NCI-H1048 (cell line): ENCODE measurements at regions not wholly inside any gene's neighbourhood (a gene's known extent, or its start where the extent isn't known, plus 50 kb on each side); places are given as distances from the start of the nearest gene placed in this dataset.

Experiments used
- DNase-seq: peaks from one replicate; lab custom pipeline; 2025; lab: John Stamatoyannopoulos, UW

DNA sequence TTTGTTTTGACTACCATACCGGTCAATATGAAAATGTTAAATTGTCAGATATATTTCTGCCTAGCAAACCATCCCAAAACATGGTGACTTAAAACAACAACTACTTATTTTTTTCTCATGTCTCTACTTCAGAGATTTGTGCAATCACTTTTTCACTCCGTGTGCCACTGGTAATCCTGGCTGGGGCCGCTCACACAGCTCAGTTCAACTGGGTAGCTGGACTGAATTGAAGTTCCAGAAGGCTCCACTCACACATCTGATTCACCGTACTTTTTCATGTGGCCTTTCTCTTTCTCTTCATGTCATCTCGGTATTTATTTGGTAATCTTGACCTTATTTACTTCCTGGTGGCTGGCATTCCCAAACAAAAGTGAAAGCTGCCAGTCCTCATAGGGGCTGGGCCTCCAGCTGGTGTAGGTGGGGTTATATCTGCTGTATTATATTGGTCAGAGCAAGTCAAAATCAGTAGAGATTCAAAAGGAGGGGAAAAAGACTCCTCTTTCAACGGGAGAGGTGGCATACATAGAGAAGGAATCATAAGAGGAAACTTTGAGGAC lies 513.9 kb upstream of the NXPH2 start:
- DNase-seq: no peak

DNA sequence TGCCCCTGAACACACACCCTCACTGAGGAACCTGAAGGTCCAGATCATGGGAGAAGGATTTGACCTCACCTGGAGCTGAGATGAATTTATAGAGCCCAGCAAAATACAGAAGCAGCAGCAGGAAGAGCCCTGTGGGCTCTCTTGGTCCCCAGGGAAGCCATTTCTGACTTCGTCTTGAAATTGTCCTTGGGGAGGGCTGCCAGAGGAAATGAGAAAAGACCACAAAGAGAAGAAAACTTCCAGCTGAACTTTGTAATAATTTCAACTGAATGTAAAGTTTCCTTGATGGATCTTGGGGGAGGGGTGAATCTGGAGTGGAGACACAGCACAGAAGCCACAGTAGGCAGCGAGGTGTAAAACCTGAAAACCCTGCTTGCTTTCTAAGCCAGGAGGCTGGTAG lies 500.9 kb upstream of the NXPH2 start:
- DNase-seq: no peak

DNA sequence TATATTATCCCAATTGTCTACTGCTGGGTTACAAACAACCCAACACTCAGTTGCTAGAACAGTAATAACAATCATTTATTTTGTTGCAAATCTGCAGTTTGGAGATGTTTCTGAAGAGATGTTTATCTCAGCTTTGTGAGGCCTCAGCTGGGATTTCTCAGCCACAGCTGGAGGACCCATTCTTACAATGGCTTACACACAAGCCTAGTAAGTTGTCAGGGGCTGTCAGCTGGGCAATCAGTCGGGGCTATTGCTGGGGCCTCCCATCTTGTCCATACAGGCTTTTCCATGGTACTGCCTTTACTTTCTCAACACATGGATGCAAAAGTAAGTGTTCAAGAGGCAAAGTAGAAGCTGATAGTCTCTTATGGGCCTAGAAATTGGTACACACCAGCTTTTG lies 491.7 kb upstream of the NXPH2 start:
- no peak for DNase-seq

DNA sequence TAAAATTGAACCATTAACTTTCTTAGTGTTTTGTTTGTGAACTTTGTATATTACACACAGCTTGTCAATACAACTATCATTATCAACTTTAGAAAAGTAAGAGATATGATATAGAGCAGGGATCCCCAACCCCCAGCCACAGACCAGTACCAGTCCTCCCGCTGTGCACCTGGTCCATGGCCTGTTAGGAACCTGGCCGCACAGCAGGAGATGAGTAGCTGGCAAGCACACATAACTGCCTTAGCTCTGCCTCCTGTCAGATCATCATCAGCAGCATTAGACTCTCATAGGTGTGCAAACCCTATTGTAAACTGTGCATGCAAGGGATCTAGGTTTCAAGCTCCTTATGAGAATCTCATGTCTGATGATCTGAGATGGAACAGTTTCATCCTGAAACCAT lies 491.0 kb upstream of the NXPH2 start:
- DNase-seq: no peak

DNA sequence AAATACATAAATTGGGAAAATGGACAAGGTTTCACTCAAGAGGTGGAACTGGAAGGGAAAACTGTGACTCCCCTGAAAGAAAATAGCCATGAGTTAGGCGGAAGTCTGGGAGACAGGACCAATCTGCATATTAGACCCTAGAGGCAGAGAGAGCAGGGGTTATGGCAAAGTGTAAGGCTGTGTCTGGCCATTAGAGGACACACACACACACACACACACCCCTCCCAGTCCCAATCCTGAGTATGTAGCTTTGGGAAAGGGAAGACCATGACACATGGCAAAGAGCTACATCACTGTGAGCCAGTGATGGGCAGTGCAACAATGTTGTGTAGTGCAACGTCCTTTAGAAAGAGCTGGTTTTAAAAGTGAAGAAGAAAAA lies 479.9 kb upstream of the NXPH2 start:
- DNase-seq: no peak

DNA sequence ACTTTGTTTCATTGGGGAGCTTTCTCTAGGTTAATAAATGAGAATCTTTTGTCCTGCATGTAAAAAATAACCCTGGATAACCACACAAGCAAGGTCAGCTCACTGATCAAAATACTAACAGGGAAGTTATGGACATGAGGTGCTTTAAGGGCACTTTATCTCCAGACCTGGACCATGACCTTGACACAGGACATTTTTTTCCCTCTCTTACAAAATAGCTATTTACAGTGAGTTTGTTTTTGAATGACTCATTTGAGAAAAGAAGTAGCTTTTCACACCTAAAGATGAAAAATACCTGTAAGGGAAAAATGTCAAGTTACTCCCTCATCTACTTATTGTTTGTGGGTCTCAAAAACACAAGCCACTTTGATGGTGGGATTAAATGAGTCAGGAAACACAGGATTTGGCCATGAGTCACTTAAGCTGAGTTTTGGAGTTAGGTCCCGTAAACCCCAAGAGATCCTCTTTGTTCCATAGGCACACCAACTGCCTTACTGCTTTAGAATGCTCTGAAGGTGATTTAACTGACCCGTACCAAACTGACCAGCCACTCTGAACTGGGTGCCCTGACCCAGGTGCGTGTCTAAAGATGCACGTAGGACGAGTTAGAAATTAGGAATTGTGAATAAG lies 479.3 kb upstream of the NXPH2 start:
- DNase-seq: no peak

DNA sequence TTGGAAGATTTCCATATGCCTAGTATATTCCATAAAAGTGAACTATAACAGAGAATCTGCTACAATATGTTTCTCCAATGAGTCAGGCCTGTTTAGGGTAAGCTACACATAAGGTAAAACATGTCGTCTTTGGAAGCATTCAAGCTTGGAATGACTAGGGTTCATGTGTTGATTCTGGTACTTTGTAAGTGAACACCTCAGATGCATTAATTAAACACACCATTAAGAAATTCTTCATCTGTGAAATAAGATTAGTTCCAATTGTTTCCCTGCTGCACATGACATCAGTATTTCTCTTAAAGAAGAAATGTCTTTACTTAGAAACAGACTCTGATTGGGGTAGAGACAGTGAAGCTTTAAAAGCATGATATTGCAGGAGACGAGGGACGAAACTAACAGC lies 461.1 kb upstream of the NXPH2 start:
- no peak for DNase-seq

DNA sequence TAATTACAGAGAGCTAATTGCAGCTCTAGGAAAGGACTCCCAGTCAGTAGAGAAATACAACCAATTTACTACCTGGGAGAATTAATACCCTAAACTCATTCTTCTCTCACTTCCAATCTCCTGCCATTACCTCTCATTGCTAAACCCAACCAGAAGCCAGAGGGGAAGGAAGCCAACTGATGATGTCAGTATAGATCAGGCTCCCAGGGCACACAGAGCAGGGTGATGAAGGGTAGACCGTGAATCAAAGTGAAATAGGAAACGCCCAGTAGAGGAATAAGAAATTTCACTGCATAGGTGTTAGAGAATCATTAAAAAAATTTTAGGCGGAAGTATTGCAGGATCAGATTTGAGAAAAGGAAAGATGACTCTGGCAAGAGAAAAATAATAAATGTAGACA lies 456.8 kb upstream of the NXPH2 start:
- no peak for DNase-seq

DNA sequence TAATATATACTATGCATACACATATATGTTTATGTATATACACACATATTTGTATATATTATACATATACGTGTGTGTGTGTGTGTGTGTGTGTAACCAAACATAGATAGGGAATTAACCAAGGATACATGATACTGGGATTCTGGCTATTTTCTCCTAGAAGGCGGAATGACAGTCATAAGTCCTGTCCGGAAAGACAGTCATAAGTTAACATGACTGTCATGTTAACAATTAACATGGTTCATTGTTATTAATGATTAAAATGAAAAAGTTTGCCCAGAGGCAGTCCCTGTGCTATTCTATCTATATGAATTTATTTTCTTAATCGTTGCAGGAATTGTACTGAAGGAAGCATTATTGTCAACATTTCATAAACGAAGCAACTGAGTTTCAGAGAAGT lies 450.7 kb upstream of the NXPH2 start:
- no peak for DNase-seq

DNA sequence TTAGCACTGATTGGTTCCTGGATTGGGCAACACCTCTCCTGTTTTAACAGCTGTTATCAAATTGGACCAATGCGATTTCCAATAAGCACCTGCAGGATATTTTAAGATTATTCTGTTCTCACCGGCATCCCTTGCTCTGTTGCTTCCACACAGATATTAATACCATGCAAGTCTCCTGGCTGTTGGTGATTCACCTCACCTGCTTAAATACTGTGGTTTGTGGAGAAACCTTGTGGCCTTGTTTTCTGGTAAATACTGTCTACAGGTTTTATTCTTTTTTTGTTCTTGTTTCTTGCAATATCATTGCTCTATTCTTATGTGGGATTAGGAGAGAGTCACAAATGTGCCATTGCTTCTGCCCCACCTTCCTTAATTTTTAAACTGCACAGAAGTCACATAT lies 448.1 kb upstream of the NXPH2 start:
- no peak for DNase-seq

DNA sequence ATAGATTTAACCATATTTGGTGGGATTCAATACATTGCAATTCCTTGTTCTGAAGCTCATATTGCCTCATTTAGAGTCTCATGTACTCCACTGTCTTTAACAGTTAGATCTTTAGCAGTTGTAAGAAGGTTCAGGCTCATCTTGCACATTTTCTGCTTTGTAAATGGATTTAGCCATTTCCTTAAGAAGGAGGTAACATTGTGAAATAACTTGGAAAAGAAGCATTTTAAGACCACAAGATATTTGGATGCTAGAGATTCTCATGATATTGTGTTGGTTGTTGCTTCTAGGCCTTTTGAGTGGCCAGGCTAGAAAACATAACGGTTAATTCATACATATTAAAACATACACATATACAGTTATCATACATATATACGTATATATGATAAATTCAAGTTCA lies 445.8 kb upstream of the NXPH2 start:
- no peak for DNase-seq

DNA sequence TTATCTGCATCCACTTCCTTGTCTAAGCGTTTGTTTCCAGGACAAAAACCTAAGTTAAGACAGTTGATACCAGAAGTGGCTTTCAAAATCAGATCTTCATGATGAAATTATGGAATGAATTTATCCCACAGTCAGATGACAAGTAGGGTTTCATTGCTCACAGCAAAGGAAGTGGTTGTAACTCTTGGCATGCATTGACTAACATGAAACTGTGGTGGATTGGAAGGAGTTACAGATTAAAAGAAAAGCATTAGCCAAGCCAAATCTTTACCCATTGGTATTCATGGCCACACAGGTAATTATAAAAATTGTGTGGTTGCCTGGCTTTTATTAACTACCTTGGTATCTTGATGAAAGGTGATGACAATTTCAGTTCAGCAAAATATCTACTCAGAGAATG lies 438.0 kb upstream of the NXPH2 start:
- no peak for DNase-seq

DNA sequence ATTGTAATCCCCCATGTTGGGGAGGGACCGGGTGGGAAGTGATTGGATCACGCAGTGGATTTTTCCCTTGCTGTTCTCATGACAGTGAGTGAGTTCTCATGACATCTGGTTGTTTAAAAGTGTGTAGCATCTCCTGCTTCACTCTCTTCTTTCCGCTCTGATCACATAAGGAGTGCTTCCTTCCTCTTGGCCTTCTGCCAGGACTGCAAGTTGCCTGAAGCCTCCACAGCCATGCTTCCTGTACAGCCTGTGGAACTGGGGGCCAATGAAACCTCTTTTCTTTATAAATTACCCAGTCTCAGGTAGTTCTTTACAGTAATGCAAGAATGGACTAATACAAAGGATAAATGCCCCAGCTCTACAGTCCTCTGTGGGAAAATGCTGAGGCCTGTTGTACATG lies 437.5 kb upstream of the NXPH2 start:
- peak; percentile 8 for DNase-seq

DNA sequence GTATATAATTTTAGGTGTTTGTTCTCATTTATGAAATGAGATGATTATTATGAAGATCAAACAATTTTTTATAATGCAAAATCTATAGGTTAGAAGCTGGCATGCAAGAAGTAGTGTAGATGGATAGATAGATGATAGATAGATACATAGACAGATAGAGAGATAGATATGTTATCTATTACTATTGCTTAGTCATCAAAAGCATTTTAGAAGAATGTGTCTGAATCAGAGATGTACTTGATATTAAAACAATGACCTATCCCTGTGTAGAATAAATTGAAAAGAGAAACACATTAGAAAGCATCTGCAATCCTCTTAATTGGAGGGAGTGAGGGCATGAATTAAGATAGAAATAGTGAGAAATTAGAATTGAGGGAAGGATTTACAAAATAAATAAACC lies 436.2 kb upstream of the NXPH2 start:
- DNase-seq: no peak

DNA sequence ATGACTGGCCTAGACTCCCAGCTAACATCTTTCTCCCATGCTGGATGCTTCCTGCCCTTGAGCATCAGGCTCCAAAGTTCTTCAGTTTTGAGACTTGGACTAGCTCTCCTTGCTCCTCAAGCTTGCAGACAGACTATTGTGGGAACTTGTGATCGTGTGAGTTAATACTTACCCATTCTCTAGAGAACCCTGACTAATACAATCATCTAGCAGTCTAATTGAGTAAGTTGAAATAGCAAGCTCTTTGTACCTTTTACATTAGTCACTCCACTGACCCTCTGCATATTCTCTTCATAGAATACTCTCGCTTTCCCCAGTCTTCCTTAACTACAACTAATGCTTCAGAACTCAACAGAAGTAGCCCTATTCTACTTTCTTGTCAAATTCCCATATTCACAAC lies 434.6 kb upstream of the NXPH2 start:
- no peak for DNase-seq

DNA sequence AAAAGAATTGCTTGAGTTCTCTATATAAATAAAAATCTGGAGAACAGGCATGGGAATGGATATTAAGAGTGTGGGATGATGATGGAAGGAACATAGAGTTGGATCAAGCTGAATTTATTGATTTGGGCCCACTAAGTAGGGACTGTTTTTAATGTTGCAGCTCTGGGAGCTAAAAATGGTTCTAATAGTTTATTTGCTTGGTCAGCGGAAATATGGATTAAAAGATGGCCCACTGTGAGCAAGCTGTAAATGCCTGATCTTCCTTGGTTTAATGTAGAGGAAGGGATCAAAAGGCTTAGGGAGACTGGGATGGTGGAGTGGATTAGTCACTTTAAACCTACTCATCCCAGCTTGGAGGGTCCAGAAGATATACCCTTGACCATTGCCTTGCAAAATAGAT lies 429.4 kb upstream of the NXPH2 start:
- no peak for DNase-seq

DNA sequence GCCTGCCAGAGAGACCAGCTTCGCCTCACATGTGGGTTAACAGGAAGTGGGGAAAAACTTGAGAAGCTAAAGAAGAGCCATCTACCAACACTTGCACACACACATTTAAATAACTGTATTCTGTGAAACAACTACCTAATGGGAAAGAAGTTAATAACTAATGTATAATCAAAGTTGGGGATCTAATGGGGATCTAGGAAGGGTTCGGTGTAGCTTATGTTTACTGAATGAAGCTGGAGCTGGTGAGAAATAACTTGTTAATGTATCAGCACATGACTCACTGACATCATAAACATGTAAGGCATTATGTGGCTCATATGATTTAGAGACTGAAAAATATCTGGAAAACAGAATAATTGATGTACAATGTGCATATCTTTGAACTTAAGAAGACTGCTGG lies 421.3 kb upstream of the NXPH2 start:
- no peak for DNase-seq

DNA sequence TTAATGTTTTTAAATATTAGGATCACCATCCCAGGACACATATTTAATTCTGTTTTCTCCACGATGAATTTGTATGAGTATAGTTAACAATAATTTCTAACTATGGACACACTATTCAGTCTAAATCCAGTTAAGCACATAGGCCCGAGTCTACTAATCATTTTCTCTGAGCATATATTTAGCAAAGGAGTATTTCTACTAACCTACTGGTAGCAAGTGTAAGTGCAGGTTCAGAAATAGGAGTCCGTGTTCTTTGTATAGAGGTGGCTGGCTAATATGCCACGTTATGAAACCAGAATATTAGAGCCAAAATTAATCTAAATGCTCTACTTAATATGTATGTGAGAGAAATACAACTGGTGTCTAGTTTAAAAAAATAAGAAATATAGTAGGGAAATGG lies 416.6 kb upstream of the NXPH2 start:
- DNase-seq: no peak

DNA sequence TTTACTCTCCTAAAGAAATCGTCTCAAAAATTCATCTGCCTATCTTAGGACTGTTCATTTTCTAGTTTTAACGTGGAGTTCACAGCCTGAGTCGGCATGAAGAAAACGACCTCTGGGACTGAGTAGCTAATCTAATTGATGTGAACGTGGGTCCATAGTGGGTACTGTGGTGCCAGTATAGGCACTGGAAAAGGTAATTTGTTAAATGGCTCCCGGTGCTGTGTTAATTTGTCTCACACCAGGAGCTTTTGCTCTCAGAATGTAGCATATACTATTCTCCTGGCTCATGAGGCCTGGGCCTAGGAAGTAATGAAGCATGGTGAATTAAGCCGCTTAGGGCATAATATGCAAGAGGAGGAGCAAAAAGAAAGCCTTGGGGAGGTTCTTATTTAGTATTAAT lies 414.4 kb upstream of the NXPH2 start:
- DNase-seq: no peak

DNA sequence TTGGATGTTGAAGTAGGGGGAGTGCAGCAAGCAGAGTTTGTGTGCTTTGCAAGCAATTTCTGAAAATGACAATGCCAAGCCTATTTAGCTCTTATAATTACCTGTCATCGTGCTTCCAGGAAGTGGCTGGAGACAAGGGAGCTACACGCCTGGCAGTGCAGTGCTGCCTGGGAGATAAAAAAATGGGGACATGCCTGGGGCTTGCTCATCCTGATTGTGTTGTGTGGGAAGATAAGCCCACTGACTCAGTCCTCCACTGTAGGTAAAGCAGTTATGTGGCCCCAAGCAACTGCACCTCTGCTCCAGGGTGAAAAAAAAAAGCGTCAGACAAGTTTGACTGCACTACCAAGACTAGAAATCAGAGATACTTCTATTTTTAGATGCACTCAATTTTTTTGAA lies 396.9 kb upstream of the NXPH2 start:
- no peak for DNase-seq

DNA sequence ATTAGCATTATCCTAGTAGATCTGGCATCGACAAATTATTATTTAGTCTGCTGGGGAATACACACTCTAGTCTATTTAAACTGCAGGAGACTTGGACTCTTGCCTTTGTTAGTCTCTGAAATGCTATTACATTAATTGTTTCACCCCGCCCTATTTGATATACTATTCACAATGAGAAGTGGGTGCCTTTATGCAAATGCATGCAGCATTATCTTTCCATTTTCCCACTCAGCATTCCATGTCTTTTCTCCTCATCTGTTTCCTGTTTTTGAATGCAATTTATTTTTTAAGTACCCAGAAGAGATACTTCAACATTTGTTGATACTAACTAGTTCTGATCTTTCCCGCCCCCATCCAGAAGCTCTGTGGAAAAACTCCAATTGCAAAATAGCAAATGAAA lies 395.3 kb upstream of the NXPH2 start:
- no peak for DNase-seq

DNA sequence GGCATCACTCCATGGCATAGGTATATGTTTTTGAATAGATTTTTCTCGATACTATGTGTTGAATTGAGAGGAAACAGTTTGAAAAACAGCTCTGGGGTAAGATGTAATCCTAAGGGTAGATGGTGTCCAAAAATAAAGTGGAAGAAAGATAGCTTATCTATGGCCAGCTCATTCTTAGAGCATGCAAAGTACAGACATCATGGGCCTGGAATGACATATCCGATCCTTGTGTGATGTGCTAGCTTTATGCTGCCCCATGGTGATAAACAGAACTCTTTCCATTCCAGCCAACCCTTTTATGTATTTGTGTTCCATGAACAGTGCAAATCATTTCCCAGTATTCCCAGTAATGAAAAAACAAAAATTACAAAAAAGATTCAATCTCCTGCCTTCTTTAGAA lies 390.2 kb upstream of the NXPH2 start:
- DNase-seq: no peak

DNA sequence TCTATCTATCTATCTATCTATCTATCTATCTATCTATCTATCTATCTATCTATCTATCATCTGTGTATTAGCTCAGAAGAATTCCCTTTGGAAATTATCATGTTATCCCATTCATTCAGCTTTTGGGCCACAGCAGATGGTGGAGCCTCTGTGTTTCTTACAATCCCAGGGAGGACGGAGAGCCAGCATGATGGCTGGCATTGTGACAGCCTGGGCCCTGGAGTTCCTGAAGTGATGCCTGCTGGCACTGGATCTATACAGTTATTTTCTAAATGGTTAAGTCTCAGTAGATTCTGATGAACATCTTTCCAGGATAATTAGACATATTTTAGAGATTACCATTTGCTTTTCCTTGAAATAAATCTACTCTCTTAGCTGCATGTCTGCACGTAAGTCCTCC lies 385.4 kb upstream of the NXPH2 start:
- no peak for DNase-seq

DNA sequence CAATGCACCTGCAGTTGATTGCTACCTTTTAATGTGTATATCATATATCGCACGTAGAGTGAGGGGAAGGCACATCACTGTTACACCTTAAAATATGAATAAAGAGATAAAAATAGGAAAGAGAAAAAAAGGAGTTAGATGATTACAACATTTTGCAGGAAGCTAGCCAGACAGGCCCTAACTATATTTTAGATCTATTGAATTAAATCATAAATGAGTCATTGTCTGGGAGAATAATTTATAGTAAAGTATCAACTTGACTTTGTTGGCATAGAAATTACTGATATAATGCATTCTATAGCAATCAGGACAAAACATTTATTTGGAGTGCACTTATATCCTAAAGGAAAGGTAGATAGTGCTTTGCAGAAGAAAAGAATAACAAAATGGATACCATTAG lies 384.9 kb upstream of the NXPH2 start:
- no peak for DNase-seq

DNA sequence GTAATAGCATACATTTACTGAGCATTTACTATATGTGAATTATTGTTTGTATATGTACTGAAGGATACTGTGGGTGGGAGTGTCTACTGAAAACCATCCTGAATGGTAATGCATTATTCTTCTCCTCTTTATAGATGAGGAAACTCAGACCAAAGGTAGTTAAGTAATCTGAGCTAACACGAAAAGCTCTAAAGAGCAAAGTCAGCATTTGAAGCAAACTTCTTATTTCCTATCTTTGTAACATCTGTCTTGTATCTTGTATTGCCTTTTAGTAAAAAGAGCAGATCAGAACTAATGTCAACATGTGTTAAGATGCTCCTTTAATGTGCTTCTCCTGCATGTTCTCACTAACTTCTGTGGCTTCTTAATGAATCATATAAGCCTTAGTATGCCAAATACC lies 382.8 kb upstream of the NXPH2 start:
- DNase-seq: no peak
